Chondrocyte (in vitro differentiated cells): ENCODE measurements at regions not wholly inside any gene's neighbourhood (a gene's known extent, or its start where the extent isn't known, plus 50 kb on each side); places are given as distances from the start of the nearest gene placed in this dataset.

Source experiments
- DNase-seq: peaks from one replicate; pipeline ENCODE4 v3.0.0; 2021; ENCODE audit warnings: mixed read lengths, low spot score
- H3K27ac Mint-ChIP-seq: one replicate; pipeline ENCODE4 v1.8.0; 2021; ENCODE audit warnings: mild to moderate bottlenecking, moderate library complexity, mixed read lengths; ENCODE audit not compliant: unreplicated experiment
- H3K27me3 Mint-ChIP-seq: 2 replicates; pipeline ENCODE4 v1.8.0; 2021; ENCODE audit warnings: low read depth, mixed read lengths
- H3K36me3 Mint-ChIP-seq: 2 replicates; pipeline ENCODE4 v1.8.0; 2021; ENCODE audit warnings: low read depth, mixed read lengths
- H3K4me1 Mint-ChIP-seq: 2 replicates; pipeline ENCODE4 v1.8.0; 2021; ENCODE audit warnings: low read depth, mild to moderate bottlenecking, mixed read lengths
- H3K4me3 Mint-ChIP-seq: one replicate; pipeline ENCODE4 v1.8.0; 2021; ENCODE audit warnings: mild to moderate bottlenecking, moderate library complexity, mixed read lengths; ENCODE audit not compliant: unreplicated experiment
- H3K9me3 Mint-ChIP-seq: 2 replicates; pipeline ENCODE4 v1.8.0; 2021; ENCODE audit warnings: low read depth, mixed read lengths
- TF ChIP-seq, protein P1 (sequence below): fragments of 200-600 bp; sonication (generic); IDR thresholded peaks from 2 replicates; pipeline ENCODE4 v1.5.0; 2021; ENCODE audit warnings: antibody characterized with exemption, mild to moderate bottlenecking, moderate library complexity

DNA sequence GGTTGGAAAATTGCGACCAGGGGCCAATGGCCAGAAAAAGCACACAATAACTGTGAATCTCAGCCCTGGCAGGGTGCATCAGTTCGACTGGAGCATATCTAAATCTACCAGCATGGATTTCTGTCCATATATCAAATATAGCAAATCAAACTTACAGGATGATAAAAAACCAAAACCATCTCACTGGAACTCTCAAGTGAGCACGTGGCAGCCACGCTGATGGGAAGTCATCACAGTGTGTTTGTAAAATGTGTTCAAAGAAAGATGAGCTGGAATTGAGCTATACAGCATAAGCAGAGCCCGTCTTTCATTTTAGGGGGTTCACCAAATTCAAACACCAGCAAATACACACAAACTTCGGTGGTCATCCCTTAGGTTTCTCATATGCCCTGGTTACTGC, 610.1 kb downstream of the AJAP1 start:
- TF ChIP-seq, protein P1, sequence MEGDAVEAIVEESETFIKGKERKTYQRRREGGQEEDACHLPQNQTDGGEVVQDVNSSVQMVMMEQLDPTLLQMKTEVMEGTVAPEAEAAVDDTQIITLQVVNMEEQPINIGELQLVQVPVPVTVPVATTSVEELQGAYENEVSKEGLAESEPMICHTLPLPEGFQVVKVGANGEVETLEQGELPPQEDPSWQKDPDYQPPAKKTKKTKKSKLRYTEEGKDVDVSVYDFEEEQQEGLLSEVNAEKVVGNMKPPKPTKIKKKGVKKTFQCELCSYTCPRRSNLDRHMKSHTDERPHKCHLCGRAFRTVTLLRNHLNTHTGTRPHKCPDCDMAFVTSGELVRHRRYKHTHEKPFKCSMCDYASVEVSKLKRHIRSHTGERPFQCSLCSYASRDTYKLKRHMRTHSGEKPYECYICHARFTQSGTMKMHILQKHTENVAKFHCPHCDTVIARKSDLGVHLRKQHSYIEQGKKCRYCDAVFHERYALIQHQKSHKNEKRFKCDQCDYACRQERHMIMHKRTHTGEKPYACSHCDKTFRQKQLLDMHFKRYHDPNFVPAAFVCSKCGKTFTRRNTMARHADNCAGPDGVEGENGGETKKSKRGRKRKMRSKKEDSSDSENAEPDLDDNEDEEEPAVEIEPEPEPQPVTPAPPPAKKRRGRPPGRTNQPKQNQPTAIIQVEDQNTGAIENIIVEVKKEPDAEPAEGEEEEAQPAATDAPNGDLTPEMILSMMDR = no peak
- Mint-ChIP-seq H3K27ac (no peak overlapping the region), H3K4me1 (no peaks in the 10 kb centered on the region), H3K9me3 (peaks cover 47% of the 10 kb centered on the region), H3K27me3 (no peaks in the 10 kb centered on the region), H3K4me3 (no peak overlapping the region), H3K36me3 (no peaks in the 10 kb centered on the region)
- no peak for DNase-seq

DNA sequence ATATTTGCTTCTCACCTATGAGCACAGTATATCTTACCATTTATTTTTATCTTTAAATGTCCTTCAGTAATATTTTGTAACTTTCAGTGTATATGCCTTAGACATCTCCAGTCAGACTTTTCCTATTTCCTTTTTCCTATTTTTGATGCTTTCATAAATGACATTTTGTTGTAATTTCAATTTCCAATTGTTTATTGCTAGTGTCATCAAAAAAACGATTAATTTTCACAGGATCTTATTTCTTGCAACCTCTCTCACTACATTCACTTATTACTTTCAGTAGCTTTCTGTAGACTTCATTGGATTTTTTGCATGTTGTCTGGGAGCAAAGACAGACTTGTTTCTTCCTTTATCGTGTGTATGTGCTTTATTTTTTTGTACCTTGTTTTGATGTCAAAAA, 602.4 kb downstream of the AJAP1 start:
- no peaks in the 10 kb centered on the region for H3K4me1 Mint-ChIP-seq
- H3K27me3 Mint-ChIP-seq = no peaks in the 10 kb centered on the region
- H3K36me3 Mint-ChIP-seq = no peaks in the 10 kb centered on the region
- TF ChIP-seq, protein P1 = no peak
- DNase-seq = no peak
- H3K9me3 Mint-ChIP-seq = peaks cover 53% of the 10 kb centered on the region
- H3K27ac Mint-ChIP-seq = no peak overlapping the region
- no peak overlapping the region for H3K4me3 Mint-ChIP-seq

DNA sequence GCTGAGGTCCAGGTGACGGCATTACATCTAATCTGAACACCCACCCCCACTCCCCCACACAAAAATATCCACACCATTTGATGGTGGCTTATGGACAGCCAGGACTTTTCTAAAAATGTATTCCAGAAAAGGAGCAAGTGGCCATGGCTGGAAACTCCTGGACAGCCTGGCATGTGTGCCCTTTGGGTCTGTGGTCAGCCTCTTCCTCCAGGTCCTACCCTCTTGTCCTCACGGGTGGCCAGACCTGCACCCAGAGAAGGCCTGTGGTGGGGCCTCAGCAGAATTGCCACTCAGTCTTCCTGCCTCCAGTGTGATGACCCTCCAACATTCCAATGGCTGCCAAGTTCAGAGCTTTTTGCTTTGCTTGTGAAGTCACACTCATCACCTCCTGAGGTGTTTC, 600.6 kb downstream of the AJAP1 start:
- no peak overlapping the region for H3K4me3 Mint-ChIP-seq
- peaks cover 46% of the 10 kb centered on the region for H3K9me3 Mint-ChIP-seq
- TF ChIP-seq, protein P1 = no peak
- no peaks in the 10 kb centered on the region for H3K4me1 Mint-ChIP-seq
- DNase-seq = no peak
- H3K27ac Mint-ChIP-seq = no peak overlapping the region
- no peaks in the 10 kb centered on the region for H3K27me3 Mint-ChIP-seq
- H3K36me3 Mint-ChIP-seq = no peaks in the 10 kb centered on the region

DNA sequence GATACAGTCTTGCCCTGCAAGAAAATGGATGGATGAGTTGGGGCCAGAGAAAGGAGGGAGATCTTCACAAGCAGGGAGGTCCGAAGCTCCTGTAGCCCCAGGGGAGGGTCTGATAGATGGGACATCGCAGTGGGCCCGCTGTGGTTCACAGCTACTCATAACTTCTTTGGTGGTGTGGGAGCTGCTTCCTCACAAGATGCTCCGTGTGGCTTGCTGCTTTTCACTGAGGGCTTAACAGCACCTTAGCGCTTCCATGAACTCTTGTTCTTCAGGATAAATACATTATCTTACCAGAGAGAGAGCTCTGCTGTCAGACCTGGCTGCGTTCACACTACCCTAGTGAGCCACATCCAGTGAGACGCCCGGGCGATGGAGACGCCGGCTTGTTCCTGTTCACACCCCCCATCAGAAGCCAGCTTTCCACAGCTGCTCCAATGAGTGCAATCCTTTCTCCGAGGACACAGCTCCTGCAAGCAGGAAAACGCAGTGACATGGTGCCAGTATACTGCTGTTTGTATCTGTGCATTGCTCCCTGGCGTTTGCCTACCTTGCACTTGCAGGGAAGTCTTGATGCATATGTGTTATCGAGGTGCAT, 599.8 kb downstream of the AJAP1 start:
- H3K4me1 Mint-ChIP-seq = no peaks in the 10 kb centered on the region

DNA sequence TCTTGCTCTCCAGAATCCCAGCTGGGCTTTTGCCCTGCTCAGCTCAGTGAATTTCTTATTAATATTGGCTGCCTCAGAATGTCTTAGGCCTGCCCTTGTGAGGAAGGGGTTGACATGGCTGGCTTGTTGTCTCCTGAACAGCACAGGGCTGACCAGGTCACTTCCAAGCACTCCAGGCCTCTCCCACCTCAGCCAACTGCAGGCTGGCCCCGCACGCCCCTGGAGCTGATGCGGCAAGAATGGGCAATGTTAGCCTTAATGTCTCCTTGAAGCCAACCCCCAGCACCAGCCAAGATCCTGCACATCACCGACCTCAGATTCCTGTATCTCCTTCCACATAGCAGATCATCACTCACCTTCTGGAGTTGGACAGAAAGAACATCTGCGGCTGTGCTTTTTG, 598.6 kb downstream of the AJAP1 start:
- H3K27ac Mint-ChIP-seq = no peak overlapping the region
- DNase-seq = no peak
- H3K4me3 Mint-ChIP-seq = no peak overlapping the region
- no peaks in the 10 kb centered on the region for H3K36me3 Mint-ChIP-seq
- TF ChIP-seq, protein P1 = no peak
- H3K4me1 Mint-ChIP-seq = no peaks in the 10 kb centered on the region
- H3K9me3 Mint-ChIP-seq = peaks cover 45% of the 10 kb centered on the region
- no peaks in the 10 kb centered on the region for H3K27me3 Mint-ChIP-seq

More for the DNA sequence above, 599.8 kb downstream of the AJAP1 start:
- Mint-ChIP-seq H3K9me3 (peaks cover 43% of the 10 kb centered on the region), H3K4me3 (no peak overlapping the region), H3K36me3 (no peaks in the 10 kb centered on the region), H3K27me3 (no peaks in the 10 kb centered on the region), H3K27ac (no peak overlapping the region)
- TF ChIP-seq, protein P1 = no peak
- no peak for DNase-seq
